ENCODE measurements at regions not wholly inside any gene's neighbourhood (a gene's known extent, or its start where the extent isn't known, plus 50 kb on each side); places are given as distances from the start of the nearest gene placed in this dataset.

DNA sequence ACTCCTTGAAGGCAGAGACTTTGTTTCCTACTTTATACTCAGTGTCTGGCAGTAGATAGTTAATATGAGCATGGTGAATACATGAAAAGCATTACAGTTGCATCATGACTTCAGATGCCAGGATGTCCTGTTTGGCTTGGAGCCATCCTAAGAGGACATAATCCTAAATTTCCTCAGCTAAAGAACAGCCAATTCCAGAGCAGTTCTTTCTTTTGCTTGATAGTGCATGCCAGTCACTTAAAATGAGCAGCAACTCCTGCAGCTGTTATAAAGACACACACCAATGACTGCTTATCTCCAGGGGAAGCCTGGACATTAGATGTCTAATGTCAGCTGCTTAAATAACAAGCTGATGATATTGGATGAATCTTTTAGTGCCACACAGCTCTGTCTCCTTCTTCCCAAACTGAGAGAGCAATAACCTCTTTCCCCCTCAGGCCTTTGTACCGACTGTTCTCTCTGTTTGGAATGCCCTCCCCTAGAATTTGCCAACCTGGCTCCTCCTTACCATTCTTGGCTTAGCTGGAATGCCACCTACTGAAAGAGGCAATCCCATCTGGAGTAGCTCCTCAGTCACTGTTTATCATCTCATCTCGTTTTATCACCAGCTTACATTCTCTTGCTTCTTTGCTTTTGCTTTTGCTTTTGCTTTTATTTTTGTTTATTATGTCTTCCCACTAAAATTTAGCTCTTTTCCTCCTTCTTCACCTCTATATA is 100.8 kb upstream of the USP38 start:
- no peak for DNase-seq

DNA sequence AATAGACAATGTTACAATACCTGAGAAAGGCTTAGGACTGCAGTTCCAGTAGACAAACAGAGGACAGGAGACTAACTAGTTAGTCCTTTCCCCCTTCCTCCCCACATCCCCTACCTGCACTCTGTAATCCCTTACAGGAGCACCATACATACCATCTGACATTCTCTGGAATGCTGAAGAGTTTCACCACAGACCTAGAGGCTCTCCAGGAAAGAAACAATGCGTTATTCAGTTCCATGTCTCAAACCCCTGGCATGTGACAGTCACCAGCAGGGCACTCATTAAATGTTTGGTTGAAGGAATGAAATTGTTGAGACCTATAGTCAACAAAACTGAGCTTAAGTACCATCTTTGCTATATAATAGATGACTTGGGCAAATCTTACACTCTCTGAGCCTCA is 100.2 kb upstream of the USP38 start:
- DNase-seq: no peak

DNA sequence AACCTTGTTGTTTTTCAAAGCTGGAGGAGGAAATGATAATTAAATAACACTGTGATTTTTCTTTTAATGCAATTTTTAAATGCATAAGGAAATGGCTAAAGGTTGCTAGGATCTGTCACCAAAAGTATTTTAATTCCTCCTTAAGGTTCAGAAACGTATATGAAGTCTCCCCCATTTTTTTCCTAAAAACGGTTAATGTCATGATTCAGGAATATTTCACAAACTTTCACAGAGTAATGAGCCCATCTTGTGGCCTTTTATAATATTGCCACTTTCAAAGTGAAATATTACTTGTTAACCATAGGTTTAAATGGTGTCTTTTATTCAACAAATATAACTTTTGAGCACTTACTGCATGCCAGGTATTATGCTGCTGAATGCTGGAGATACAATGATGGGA is 99.5 kb upstream of the USP38 start:
- DNase-seq: no peak

DNA sequence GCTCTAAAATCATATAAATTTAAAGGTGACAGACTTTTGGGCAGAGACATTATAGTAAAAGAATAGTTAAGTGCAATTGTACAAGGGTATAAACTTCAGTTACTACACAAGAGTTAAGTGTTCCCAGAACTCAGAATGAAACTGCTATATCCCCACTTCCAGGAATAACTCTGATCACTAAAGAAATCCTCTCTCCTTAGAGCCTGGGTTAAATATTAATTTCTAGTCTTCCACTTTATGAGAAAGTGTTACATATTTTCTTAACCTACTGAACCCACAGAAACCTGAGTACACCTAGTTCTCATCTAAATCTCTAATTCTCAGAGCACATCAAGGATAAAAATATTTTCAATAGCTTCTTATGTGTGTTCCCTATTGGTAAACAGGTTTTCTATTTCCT is 99.1 kb upstream of the USP38 start:
- DNase-seq: no peak

DNA sequence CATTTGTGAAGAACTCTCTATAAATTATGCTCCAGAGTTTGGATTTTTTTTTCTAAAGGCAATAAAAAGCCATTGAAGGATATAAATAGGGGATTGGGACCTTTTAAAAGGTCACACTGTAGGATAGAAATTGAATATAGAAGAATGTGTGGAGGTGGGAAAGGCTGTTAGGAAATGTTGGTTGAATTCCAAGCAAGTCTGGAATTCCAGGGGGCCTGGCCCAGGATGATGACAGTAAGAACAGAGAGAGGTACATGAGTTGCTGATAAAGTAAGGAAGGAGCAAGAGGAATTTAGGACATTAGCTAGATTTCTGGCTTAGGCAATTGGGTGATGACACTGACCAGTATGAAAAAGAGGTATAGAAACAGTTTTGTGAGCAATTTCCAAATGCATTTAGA is 95.4 kb upstream of the USP38 start:
- no peak for DNase-seq

DNA sequence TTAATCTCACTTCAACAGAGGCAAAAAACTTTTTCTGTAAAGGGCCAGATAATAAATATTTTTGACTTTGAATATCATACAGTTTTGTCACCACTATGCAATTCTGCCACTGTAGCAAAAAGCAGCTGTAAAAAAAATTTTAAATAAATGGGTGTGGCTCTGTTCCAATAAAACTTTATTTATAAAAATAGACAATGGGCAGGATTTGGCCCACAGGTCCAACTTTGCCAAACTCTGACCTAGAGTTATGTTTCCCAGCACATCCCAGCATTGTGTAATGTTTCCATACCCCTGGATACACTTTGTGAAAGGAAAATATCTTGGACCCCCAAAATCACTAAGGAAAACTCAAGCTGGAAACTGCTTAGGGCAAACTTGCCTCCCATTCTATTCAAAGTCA is 94.9 kb upstream of the USP38 start:
- no peak for DNase-seq

DNA sequence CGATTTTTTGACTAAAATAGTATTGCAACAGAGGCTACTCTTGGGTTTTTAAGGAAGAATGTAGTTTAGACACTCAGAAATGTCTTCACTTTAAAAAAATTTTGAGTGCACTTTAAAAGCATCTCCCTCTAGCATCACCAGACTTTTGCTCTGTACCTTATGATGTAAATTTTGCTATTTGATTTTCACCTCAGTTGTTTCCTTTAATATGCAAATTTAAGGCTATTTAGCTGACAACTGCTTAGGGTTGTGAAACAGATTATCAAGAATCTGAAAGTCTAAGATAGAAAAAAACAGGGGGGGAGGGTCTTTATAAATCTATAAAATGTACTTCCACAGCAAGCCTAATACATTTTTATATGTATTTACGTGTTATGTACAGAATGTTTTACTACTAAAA is 92.9 kb upstream of the USP38 start:
- DNase-seq: no peak

DNA sequence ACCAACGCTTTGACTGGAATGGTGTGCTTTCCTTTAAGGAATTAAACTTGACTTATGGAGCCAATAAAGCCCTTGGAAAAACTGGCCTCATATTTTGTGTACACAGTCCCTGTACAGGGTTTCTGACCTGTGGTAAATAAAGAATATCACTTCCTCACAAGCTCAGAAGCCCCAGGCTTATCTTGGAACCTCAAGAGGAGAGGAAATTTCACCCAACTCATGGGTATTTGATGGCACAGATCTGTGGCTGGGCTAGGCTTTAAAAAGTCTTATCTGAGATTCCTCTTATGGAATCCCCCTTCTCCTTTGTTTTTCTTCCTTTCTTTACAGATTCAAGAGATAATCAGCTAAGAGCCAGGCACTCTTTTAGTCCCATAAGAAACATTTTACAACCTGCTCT is 89.3 kb upstream of the USP38 start:
- no peak for DNase-seq

DNA sequence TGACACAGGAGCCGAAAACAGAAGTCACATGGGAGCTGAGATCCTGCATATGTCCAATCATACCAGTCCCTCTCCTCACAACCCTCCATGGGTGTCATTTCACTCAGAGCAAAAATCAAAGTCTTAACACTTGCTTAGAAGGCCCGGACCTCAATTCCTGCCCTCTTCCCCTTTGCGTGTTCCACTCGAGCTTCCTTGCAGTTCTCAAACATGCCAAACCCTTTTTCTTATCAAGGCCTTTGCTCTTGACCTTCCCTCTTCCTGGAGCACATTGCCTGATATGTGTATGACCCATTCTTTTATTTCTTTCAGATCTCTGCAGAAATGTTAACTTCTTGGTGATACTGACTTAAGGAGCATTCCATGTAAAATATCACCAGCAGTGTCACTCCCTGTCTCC is 87.0 kb upstream of the USP38 start:
- DNase-seq: no peak

DNA sequence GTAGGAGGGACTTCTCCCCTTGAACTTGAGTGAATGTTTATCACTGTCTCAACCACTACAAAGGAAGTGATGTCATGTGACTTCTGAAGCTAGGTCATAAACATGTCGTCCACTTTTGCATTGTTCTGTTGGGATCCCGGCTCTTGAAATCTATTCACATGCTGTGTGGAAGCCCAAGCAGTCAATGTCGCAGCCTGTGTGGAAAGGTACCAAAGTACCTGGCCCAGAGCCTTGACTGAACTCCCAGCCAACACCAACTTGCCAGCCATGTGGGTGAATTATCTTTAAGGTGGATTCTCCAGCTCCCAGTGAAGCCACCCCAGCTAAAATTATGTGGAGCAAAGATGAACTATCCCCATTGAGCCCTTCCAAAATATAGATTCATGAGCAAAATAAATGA is 85.0 kb upstream of the USP38 start:
- DNase-seq: no peak

DNA sequence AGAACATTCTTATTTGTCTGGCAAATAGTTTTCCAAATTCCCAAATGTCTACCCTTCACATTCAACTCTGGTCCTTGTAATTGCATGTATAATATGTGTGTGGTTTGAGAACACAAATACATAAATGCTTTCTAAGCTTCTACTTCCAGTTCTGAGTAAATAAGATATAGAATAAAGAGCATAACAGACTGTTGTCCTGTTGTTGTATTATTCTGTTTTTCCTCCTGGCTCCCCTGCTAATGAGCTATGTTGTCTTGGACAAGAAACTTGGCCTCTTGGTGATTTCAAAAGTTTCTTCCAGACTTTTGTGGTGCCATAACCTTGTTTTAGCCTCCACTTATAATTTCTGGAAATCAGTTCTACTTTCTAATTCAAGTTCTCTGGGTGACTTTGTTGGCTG is 75.3 kb upstream of the USP38 start:
- no peak for DNase-seq

DNA sequence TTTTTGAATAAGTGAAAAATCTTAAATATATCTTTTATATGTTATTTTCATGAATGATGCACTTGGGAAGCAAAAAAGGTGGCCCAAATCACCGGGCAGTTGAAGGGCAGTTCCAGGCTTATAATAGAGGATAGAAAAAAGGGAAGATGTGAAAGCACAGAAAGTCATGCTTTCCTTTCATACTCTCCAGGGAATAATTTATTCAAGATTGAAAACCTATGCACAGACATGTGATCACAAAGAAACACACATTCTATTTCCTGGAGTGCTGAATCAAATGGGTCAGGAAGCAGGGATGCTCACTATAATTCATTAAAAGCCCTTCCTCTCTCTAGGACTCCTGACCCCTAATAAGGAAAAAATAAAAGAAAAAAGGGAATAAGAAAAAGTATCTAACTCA is 66.1 kb upstream of the USP38 start:
- DNase-seq: no peak

DNA sequence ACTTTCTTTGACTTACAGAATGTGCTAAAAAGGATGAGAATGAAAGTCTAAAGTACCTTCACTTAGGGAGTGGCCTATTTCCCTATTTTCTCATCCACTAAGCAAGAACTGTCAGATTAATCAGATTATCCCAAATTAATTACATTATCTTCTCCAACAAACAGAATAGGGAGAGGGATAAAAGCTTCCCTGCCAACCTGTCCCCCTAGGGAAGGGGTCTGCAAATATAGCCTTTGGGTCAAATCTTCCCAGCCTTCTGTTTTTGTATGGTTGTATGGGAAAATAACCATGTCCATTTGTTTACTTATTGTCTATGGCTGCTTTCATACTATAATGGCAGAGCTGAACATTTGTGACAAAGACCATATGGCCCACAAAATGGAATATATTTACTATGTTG is 57.1 kb upstream of the USP38 start:
- DNase-seq: no peak

DNA sequence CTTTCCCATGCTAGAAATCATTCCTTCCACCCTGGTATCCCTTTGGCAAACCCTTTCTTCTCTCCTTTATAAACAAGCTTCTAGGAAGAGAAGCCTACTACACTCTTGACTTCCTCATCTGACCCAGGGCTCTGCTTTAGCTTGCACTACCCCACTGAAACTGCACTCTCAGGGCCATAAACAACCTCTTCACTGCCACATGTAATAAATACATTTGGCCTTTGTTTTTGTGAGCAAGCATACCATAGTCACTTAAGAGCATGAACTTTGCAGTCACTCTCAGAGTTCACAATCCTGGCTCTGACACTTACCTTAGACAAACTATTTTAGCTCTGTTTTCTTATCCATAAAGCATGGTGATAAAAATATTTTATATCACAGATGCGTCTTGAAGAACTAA is 50.7 kb upstream of the USP38 start:
- DNase-seq: no peak
